Skeletal muscle cell (primary cell): ENCODE measurements at regions not wholly inside any gene's neighbourhood (a gene's known extent, or its start where the extent isn't known, plus 50 kb on each side); places are given as distances from the start of the nearest gene placed in this dataset.
"Not testable (repeated sequence)": the region's sequence is repeated elsewhere in the genome, so short reads cannot be mapped to it uniquely, and the experiment has no call there.

ENCODE experiments used
- DNase-seq: peaks from one replicate; pipeline ENCODE4 v3.0.0-alpha.2; 2010; ENCODE audit warnings: low read depth
- H3K4me3 ChIP-seq: 2 replicates; pipeline ENCODE4 v1.5.1; 2011; ENCODE audit warnings: low read depth, mild to moderate bottlenecking, control low read depth, low read length, moderate library complexity

- no peak for DNase-seq
- H3K4me3 ChIP-seq = no peak overlapping the region
Observed at GRCh38 chr12:131628766-131629448, 82.0 kb upstream of the SFSWAP start.

GRCh38 chr12:131631230-131631629 lies 79.7 kb upstream of the SFSWAP start:
- no peak overlapping the region for H3K4me3 ChIP-seq
- DNase-seq = no peak

GRCh38 chr12:131631889-131632651 lies 78.8 kb upstream of the SFSWAP start:
- not testable (repeated sequence) for H3K4me3 ChIP-seq, DNase-seq

- not testable (repeated sequence) for H3K4me3 ChIP-seq
Observed at GRCh38 chr12:131632652-131633023, 78.3 kb upstream of the SFSWAP start.

GRCh38 chr12:131633610-131634009 lies 77.3 kb upstream of the SFSWAP start:
- DNase-seq, H3K4me3 ChIP-seq: not testable (repeated sequence)

More at GRCh38 chr12:131632652-131633023, 78.3 kb upstream of the SFSWAP start:
- not testable (repeated sequence) for DNase-seq

GRCh38 chr12:131634037-131634436 lies 76.9 kb upstream of the SFSWAP start:
- DNase-seq = no peak
- H3K4me3 ChIP-seq = no peak overlapping the region

GRCh38 chr12:131635012-131635411 lies 75.9 kb upstream of the SFSWAP start:
- not testable (repeated sequence) for DNase-seq, H3K4me3 ChIP-seq

- H3K4me3 ChIP-seq = no peak overlapping the region
- DNase-seq = no peak
Observed at GRCh38 chr12:131635491-131636122, 75.3 kb upstream of the SFSWAP start.

GRCh38 chr12:131636266-131636665 lies 74.6 kb upstream of the SFSWAP start:
- no peak overlapping the region for H3K4me3 ChIP-seq
- DNase-seq = no peak

GRCh38 chr12:131636940-131637750 lies 73.7 kb upstream of the SFSWAP start:
- DNase-seq = no peak
- no peak overlapping the region for H3K4me3 ChIP-seq

- H3K4me3 ChIP-seq = no peak overlapping the region
- no peak for DNase-seq
Observed at GRCh38 chr12:131637986-131638385, 72.9 kb upstream of the SFSWAP start.

GRCh38 chr12:131639270-131639940 lies 71.5 kb upstream of the SFSWAP start:
- no peak for DNase-seq
- no peak overlapping the region for H3K4me3 ChIP-seq

- no peak overlapping the region for H3K4me3 ChIP-seq
- DNase-seq = no peak
Observed at GRCh38 chr12:131640525-131640924, 70.4 kb upstream of the SFSWAP start.

GRCh38 chr12:131641315-131641714 lies 69.6 kb upstream of the SFSWAP start:
- no peak for DNase-seq
- H3K4me3 ChIP-seq = no peak overlapping the region

- DNase-seq = no peak
- no peak overlapping the region for H3K4me3 ChIP-seq
Observed at GRCh38 chr12:131642101-131642540, 68.8 kb upstream of the SFSWAP start.

GRCh38 chr12:131642771-131643170 lies 68.1 kb upstream of the SFSWAP start:
- no peak for DNase-seq
- H3K4me3 ChIP-seq = no peak overlapping the region

- H3K4me3 ChIP-seq = no peak overlapping the region
- no peak for DNase-seq
Observed at GRCh38 chr12:131643631-131644452, 67.0 kb upstream of the SFSWAP start.

GRCh38 chr12:131644481-131644880 lies 66.4 kb upstream of the SFSWAP start:
- H3K4me3 ChIP-seq = no peak overlapping the region
- DNase-seq = no peak
